Motor neuron (in vitro differentiated cells): ENCODE measurements at regions not wholly inside any gene's neighbourhood (a gene's known extent, or its start where the extent isn't known, plus 50 kb on each side); places are given as distances from the start of the nearest gene placed in this dataset.

Experiments
- ATAC-seq, 8 experiments: fragments of 200-7000 bp; cut with Tn5 transposase; replicated peaks in 6 of 8; 2 replicates each; pipeline ENCODE4 v1.8.0; 2021; ENCODE audit warnings: mild to moderate bottlenecking in 8 of 8, moderate library complexity in 8 of 8
- H3K27ac ChIP-seq, 2 donors: fragments of 250-450 bp; sonication (Bioruptor Pico); 2 replicates each; pipeline ENCODE4 v1.9.0; 2021; ENCODE audit warnings: antibody characterized with exemption in 2 of 2, mild to moderate bottlenecking in 2 of 2, moderate library complexity in 1 of 2
- H3K4me1 ChIP-seq, 2 donors: fragments of 250-450 bp; sonication (Bioruptor Pico); replicated peaks in 1 of 2; 2 replicates each; pipeline ENCODE4 v1.6.1; 2021; ENCODE audit warnings: antibody characterized with exemption in 2 of 2, mild to moderate bottlenecking in 2 of 2, moderate library complexity in 1 of 2
- H3K4me3 ChIP-seq, 5 donors: fragments of 250-450 bp; sonication (Bioruptor Pico); 2 replicates each; pipeline ENCODE4 v1.9.0; 2021; ENCODE audit warnings: antibody characterized with exemption in 5 of 5, mild to moderate bottlenecking in 5 of 5, moderate library complexity in 4 of 5
- WGBS, 10 experiments: fragments of 450-650 bp; shearing (Covaris generic); methylation state at CpG; one replicate each; pipeline ENCODE4 v1.0.0; 2022; 5-methylcytosine and 5-hydroxymethylcytosine counted together
- in situ Hi-C, 9 experiments: fragments of 400-800 bp; cut with MboI; loops; one replicate each; pipeline ENCODE4 v1.15.0; 2021; ENCODE audit warnings: low sequenced_read_pairs in 9 of 9, low pct_unique_long_range_greater_than_20kb in 2 of 9; ENCODE audit not compliant: unreplicated experiment in 9 of 9

- Histone ChIP-seq H3K4me1 (no peaks in the 10 kb centered on the region), H3K27ac (no peak overlapping the region), H3K4me3 (no peak overlapping the region)
- in situ Hi-C loops = no loop called here
- ATAC-seq = no peak
- WGBS, 10 experiments = 0 to 100% (median 80%) methylated on average over 1 to 3 of the region's 3 CpGs; no CpG with 5 or more reads in 3 of the 10 experiments
Measured at GRCh38 chr12:64931321-64931720, 106.9 kb downstream of the TBC1D30 start.

DNA sequence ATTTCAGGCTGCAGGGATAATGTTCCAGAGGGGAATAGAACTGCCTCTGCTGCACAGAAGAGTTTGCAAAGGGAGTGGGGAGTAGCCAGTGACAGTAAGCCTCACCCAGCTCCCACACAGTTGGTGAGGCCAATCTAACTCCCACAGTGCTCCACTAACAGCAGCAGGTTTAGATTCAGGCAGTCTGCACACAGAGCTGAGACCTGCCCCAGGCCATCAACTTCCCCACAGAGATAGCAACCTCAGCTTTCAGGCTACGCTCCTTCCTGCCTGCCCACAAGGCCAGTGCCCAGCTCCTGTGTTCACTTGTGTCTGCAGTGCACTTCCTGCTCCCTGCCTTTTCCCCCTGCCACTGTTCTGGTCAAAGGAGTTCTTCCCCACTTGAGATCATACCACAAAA, 107.5 kb downstream of the TBC1D30 start:
- WGBS, 10 experiments = 100% methylated on average over 1 of the region's 1 CpG; no CpG with 5 or more reads in 9 of the 10 experiments
- Histone ChIP-seq H3K27ac (no peak overlapping the region), H3K4me1 (peaks cover 0 to 1% of the 10 kb centered on the region in 2 donors), H3K4me3 (no peak overlapping the region)
- peak in 1 of 8 experiments; percentile 42 for ATAC-seq
- in situ Hi-C loops = no loop called here

GRCh38 chr12:64933791-64934190, 109.3 kb downstream of the TBC1D30 start:
- Histone ChIP-seq H3K27ac (no peak overlapping the region), H3K4me3 (no peak overlapping the region), H3K4me1 (peaks cover 0 to 8% of the 10 kb centered on the region in 2 donors)
- 17 to 80% (median 43%) methylated on average over 1 to 2 of the region's 2 CpGs; no CpG with 5 or more reads in 2 of the 10 experiments for WGBS, 10 experiments
- ATAC-seq = no peak
- in situ Hi-C loops = no loop called here

DNA sequence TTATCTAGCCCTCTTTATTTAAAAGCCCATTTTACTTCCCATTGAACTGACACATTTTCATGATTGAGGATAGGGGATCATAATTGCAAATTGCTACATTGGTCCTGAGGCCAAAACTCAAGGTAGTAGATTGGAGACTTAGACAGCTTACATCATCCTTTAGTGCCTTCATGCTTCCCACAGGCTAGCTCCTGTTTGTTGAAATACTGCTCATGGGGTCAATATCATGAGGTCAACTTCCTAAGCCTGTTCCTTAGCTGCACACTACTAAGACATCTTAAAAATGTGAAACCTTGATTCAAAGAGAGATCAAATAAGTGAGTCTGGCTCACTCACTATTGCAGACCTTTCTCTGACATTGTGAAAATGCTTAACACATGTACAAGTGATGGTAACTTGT, 113.0 kb downstream of the TBC1D30 start:
- in situ Hi-C loops = no loop called here
- Histone ChIP-seq H3K4me3 (no peak overlapping the region), H3K27ac (no peak overlapping the region), H3K4me1 (peaks cover 0 to 8% of the 10 kb centered on the region in 2 donors)
- peak in 3 of 8 experiments; percentile 59 to 91 (median 71) for ATAC-seq

- in situ Hi-C loops = no loop called here
- no peak for ATAC-seq
- H3K27ac ChIP-seq = no peak overlapping the region
- H3K4me3 ChIP-seq = no peak overlapping the region
- peaks cover 0 to 8% of the 10 kb centered on the region in 2 donors for H3K4me1 ChIP-seq
- 20 to 100% (median 36%) methylated on average over 1 to 2 of the region's 2 CpGs; no CpG with 5 or more reads in 5 of the 10 experiments for WGBS, 10 experiments
Measured at GRCh38 chr12:64938179-64938578, 113.7 kb downstream of the TBC1D30 start.

- WGBS, 10 experiments = 0 to 100% (median 53%) methylated on average over 1 to 4 of the region's 5 CpGs; no CpG with 5 or more reads in 4 of the 10 experiments
- no peak for ATAC-seq
- in situ Hi-C loops = no loop called here
- H3K27ac ChIP-seq = no peak overlapping the region
- no peaks in the 10 kb centered on the region for H3K4me1 ChIP-seq
- no peak overlapping the region for H3K4me3 ChIP-seq
Measured at GRCh38 chr12:64943686-64944085, 119.2 kb downstream of the TBC1D30 start.

DNA sequence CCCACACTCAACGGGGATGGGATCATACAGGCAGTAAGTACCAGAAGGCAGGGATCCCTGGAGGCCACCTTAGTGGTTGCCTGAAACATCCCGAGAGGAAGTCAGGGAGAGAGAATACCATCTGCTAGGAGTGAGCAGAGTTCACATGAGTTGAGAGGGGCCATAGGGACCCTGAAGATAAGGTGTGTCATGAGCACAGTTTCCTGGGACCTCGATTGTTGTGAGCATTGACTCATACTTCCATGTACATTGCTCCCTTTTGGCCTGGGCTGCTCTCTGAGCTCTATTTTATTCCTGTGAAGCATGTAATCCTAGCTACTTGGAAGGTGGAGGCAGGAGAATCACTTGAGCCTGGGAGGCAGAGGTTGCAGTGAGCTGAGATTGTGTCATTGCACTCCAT, 120.5 kb downstream of the TBC1D30 start:
- Histone ChIP-seq H3K4me1 (no peaks in the 10 kb centered on the region), H3K27ac (no peak overlapping the region), H3K4me3 (no peak overlapping the region)
- in situ Hi-C loops = no loop called here
- WGBS, 10 experiments = 0 to 86% (median 75%) methylated on average over 1 to 2 of the region's 3 CpGs; no CpG with 5 or more reads in 3 of the 10 experiments
- ATAC-seq = no peak

DNA sequence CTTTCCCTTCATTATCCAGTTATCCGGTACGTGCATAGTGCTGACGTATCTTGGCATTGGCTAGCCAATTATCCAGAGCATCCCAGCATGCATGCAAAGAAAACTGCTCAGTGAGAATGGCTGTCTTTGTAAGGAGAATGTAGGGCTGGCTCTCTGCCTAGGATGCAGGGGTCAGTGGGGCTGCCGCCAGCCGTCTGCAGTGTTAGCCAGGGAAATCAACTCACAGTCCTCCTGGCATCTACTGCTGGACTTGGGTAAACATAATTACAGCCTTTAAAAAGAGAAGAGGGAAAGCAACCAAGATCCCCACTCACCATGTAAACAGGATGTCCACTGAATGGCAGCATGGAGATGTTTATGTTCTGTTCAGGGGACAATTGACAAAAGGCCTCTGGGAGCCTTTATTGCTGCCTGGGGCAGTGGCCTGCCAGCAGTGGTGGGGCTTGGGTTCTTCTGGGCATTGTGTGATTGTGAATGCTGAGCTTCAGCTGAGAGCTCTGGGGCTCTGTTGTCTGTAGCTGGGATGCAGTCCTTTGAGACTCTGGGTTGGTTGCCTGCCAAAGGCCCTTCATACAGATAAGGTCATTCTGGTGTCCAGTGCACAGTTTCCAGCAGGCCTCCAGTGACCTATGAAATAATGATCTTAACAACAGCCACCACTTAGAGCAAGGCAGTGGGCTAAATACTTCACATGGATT, 121.8 kb downstream of the TBC1D30 start:
- ATAC-seq = peak in 3 of 8 experiments; percentile 69 to 86 (median 74)
- Histone ChIP-seq H3K27ac (no peak overlapping the region), H3K4me3 (no peak overlapping the region), H3K4me1 (no peaks in the 10 kb centered on the region)
- WGBS, 10 experiments = 50 to 100% (median 83%) methylated on average over 1 to 5 of the region's 5 CpGs; no CpG with 5 or more reads in 3 of the 10 experiments
- in situ Hi-C loops = no loop called here

GRCh38 chr12:64950711-64951298, 126.4 kb downstream of the TBC1D30 start:
- 0 to 100% (median 80%) methylated on average over 1 to 3 of the region's 3 CpGs for WGBS, 10 experiments
- Histone ChIP-seq H3K4me3 (no peak overlapping the region), H3K27ac (no peak overlapping the region), H3K4me1 (no peaks in the 10 kb centered on the region)
- peak in 2 of 8 experiments; percentile 12 to 23 for ATAC-seq
- in situ Hi-C loops = no loop called here

DNA sequence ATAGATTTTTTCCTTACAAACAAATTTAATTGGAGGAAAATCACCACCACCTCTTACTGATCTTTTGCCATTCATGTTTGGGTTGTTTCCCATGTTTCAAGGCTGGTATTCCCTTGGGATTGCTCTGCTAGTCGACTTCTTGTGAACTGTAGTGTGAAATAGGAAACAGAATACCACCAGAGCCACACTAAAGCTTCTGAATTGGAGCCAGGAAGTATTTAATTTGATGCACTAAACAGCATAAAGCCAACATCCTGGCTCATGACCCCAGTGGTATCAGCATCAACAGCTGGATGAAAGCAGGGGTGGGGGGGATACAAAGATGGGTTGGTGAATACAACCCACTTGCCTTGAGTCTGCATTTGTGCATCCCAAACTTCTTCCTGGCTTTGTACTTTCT, 127.5 kb downstream of the TBC1D30 start:
- ATAC-seq = no peak
- WGBS, 10 experiments = 0 to 67% (median 17%) methylated on average over 1 of the region's 1 CpG; no CpG with 5 or more reads in 6 of the 10 experiments
- Histone ChIP-seq H3K4me3 (no peak overlapping the region), H3K4me1 (no peaks in the 10 kb centered on the region), H3K27ac (no peak overlapping the region)
- in situ Hi-C loops = no loop called here

DNA sequence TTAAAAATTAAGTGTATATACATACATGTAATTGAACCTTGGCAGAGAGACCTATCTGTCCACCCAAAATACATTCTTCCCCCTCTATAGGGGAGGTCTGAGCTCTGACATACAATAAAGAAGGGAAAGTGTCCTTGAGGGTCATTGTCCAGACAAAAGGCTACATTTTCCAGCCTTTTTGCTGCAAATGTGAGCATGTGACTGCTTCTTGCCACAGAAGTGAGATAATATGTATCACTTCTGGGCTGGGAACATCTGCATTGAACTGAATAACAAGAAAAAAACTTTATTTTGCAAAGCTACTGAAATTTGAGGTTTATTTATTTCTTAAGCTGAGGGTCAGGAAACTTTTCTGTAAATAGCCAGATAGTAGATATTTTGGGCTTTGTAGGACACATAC, 131.3 kb downstream of the TBC1D30 start:
- H3K27ac ChIP-seq = no peak overlapping the region
- no peak for ATAC-seq
- in situ Hi-C loops = no loop called here
- H3K4me1 ChIP-seq = no peaks in the 10 kb centered on the region
- no peak overlapping the region for H3K4me3 ChIP-seq

- Histone ChIP-seq H3K4me3 (no peak overlapping the region), H3K4me1 (no peaks in the 10 kb centered on the region), H3K27ac (no peak overlapping the region)
- in situ Hi-C loops = no loop called here
- 20 to 100% (median 100%) methylated on average over 1 to 2 of the region's 2 CpGs; no CpG with 5 or more reads in 7 of the 10 experiments for WGBS, 10 experiments
- ATAC-seq = no peak
Measured at GRCh38 chr12:64965920-64966319, 141.5 kb downstream of the TBC1D30 start.

- no peak overlapping the region for H3K27ac ChIP-seq
- no peak overlapping the region for H3K4me3 ChIP-seq
- peak in 2 of 8 experiments; percentile 85 to 97 for ATAC-seq
- no peaks in the 10 kb centered on the region for H3K4me1 ChIP-seq
- in situ Hi-C loops = no loop called here
Measured at GRCh38 chr12:64968989-64969819, 144.8 kb downstream of the TBC1D30 start.
